Common myeloid progenitor, CD34-positive (primary cell): ENCODE measurements at regions not wholly inside any gene's neighbourhood (a gene's known extent, or its start where the extent isn't known, plus 50 kb on each side); places are given as distances from the start of the nearest gene placed in this dataset.

Source experiments
- CTCF ChIA-PET: fragments of 350-600 bp; sonication (Branson Sonifier 250); formaldehyde crosslinking; loops from one replicate; lab custom pipeline; 2021; ENCODE audit warnings: antibody characterized with exemption; lab: Charles Lee
- POLR2A ChIA-PET: fragments of 350-600 bp; sonication (Branson Sonifier 250); formaldehyde crosslinking; loops from one replicate; lab custom pipeline; 2021; ENCODE audit warnings: antibody characterized with exemption; lab: Charles Lee
- DNase-seq, 3 donors: peaks; one replicate each; pipeline versions ENCODE4 v3.0.0 to v3.0.0-alpha.2; 2013
- H3K27ac ChIP-seq, 2 experiments: 1 replicate in 1 of 2; 2 replicates in 1 of 2; pipeline ENCODE4 v1.7.0; 2013; ENCODE audit warnings: inconsistent platforms in 2 of 2, low read length in 2 of 2, mild to moderate bottlenecking in 2 of 2, low read depth in 1 of 2, moderate library complexity in 1 of 2; ENCODE audit not compliant: severe bottlenecking in 2 of 2, insufficient read depth in 1 of 2, poor library complexity in 1 of 2
- H3K27me3 ChIP-seq, 5 experiments: replicated peaks in 2 of 5; 1 replicate in 3 of 5; 2 replicates in 2 of 5; pipeline versions ENCODE4 v1.6.1 to v1.7.0; 2013; ENCODE audit warnings: low read length in 4 of 5, mild to moderate bottlenecking in 2 of 5, moderate library complexity in 2 of 5, inconsistent platforms in 1 of 5; ENCODE audit not compliant: insufficient read depth in 5 of 5, control insufficient read depth in 4 of 5
- H3K36me3 ChIP-seq, 4 experiments: 1 replicate in 2 of 4; 2 replicates in 2 of 4; pipeline versions ENCODE4 v1.6.1 to v1.7.0; 2013; ENCODE audit warnings: low read length in 3 of 4, control low read depth in 1 of 4, mild to moderate bottlenecking in 1 of 4; ENCODE audit not compliant: control insufficient read depth in 4 of 4, insufficient read depth in 4 of 4
- H3K4me1 ChIP-seq, 4 experiments: 1 replicate in 3 of 4; 2 replicates in 1 of 4; pipeline versions ENCODE4 v1.6.1 to v1.7.1; 2013; ENCODE audit warnings: low read length in 3 of 4, mild to moderate bottlenecking in 3 of 4, control low read depth in 1 of 4, inconsistent platforms in 1 of 4, moderate library complexity in 1 of 4; ENCODE audit not compliant: control insufficient read depth in 4 of 4, insufficient read depth in 4 of 4; ENCODE audit errors: control extremely low read depth in 1 of 4
- H3K4me3 ChIP-seq, 7 experiments: 1 replicate in 4 of 7; 2 replicates in 3 of 7; pipeline versions ENCODE4 v1.5.1 to v1.7.0; 2013; ENCODE audit warnings: mild to moderate bottlenecking in 7 of 7, low read length in 6 of 7, moderate library complexity in 6 of 7, inconsistent platforms in 2 of 7, low read depth in 2 of 7, control low read depth in 1 of 7; ENCODE audit not compliant: insufficient read depth in 4 of 7, control insufficient read depth in 1 of 7; ENCODE audit errors: extremely low read depth in 1 of 7
- H3K9me3 ChIP-seq, 5 experiments: 1 replicate in 4 of 5; 2 replicates in 1 of 5; pipeline versions ENCODE4 v1.6.1 to v1.7.1; 2013; ENCODE audit warnings: low read length in 4 of 5, mild to moderate bottlenecking in 2 of 5, inconsistent platforms in 1 of 5, low read depth in 1 of 5, moderate library complexity in 1 of 5; ENCODE audit not compliant: control insufficient read depth in 4 of 5, insufficient read depth in 2 of 5; ENCODE audit errors: control extremely low read depth in 1 of 5
- WGBS: methylation state at CpG from one replicate; pipeline ENCODE4 v1.1.5; 2013; ENCODE audit not compliant: insufficient coverage; 5-methylcytosine and 5-hydroxymethylcytosine counted together

GRCh38 chr13:69077267-69077666 lies 1030.4 kb upstream of the ATXN8OS start:
- CTCF ChIA-PET = no interaction called here
- WGBS = no CpG with 5 or more reads among the region's 1 CpG
- no peak overlapping the region for H3K27ac ChIP-seq

GRCh38 chr13:69069554-69070133 lies 1038.0 kb upstream of the ATXN8OS start:
- WGBS = no CpG with 5 or more reads among the region's 1 CpG
- CTCF ChIA-PET = no interaction called here

More at GRCh38 chr13:69077267-69077666, 1030.4 kb upstream of the ATXN8OS start:
- Histone ChIP-seq H3K36me3 (no peaks in the 10 kb centered on the region), H3K4me1 (no peaks in the 10 kb centered on the region), H3K27me3 (no peaks in the 10 kb centered on the region), H3K9me3 (peaks cover 0 to 1% (median 0%) of the 10 kb centered on the region in 5 experiments), H3K4me3 (no peak overlapping the region)
- POLR2A ChIA-PET = no interaction called here
- no peak for DNase-seq

GRCh38 chr13:69050696-69051095 lies 1056.9 kb upstream of the ATXN8OS start:
- CTCF ChIA-PET = interaction anchor here (0.6 kb wide), 1 partner anchor 546 kb away, joined by 3 read pairs; no protein-coding TSS in a partner anchor
- Histone ChIP-seq H3K4me3 (no peak overlapping the region), H3K9me3 (peaks cover 0 to 5% (median 3%) of the 10 kb centered on the region in 5 experiments), H3K27ac (no peak overlapping the region), H3K36me3 (no peaks in the 10 kb centered on the region), H3K4me1 (no peaks in the 10 kb centered on the region), H3K27me3 (no peaks in the 10 kb centered on the region)
- POLR2A ChIA-PET = no interaction called here
- DNase-seq = no peak
- 33% methylated on average over 1 of the region's 1 CpG for WGBS

More at GRCh38 chr13:69069554-69070133, 1038.0 kb upstream of the ATXN8OS start:
- POLR2A ChIA-PET = no interaction called here
- Histone ChIP-seq H3K27me3 (no peaks in the 10 kb centered on the region), H3K9me3 (no peaks in the 10 kb centered on the region), H3K4me1 (no peaks in the 10 kb centered on the region), H3K36me3 (no peaks in the 10 kb centered on the region), H3K27ac (no peak overlapping the region), H3K4me3 (no peak overlapping the region)
- DNase-seq = no peak

GRCh38 chr13:69044629-69045028 lies 1063.0 kb upstream of the ATXN8OS start:
- Histone ChIP-seq H3K36me3 (no peaks in the 10 kb centered on the region), H3K4me1 (no peaks in the 10 kb centered on the region), H3K4me3 (no peak overlapping the region), H3K27me3 (no peaks in the 10 kb centered on the region), H3K9me3 (no peaks in the 10 kb centered on the region), H3K27ac (no peak overlapping the region)
- DNase-seq = no peak
- CTCF ChIA-PET = no interaction called here
- WGBS = 96% methylated on average over 7 of the region's 9 CpGs
- POLR2A ChIA-PET = no interaction called here

GRCh38 chr13:69040898-69041297 lies 1066.7 kb upstream of the ATXN8OS start:
- WGBS = 100% methylated on average over 1 of the region's 2 CpGs
- DNase-seq = no peak
- ChIA-PET CTCF (no interaction called here), POLR2A (no interaction called here)
- no peaks in the 10 kb centered on the region for H3K36me3 ChIP-seq
- H3K9me3 ChIP-seq = no peaks in the 10 kb centered on the region
- H3K4me3 ChIP-seq = no peak overlapping the region
- no peaks in the 10 kb centered on the region for H3K27me3 ChIP-seq
- H3K4me1 ChIP-seq = no peaks in the 10 kb centered on the region
- no peak overlapping the region for H3K27ac ChIP-seq

- ChIA-PET CTCF (no interaction called here), POLR2A (no interaction called here)
- H3K4me3 ChIP-seq = no peak overlapping the region
- no peaks in the 10 kb centered on the region for H3K4me1 ChIP-seq
- H3K9me3 ChIP-seq = no peaks in the 10 kb centered on the region
- 92% methylated on average over 1 of the region's 3 CpGs for WGBS
- no peak overlapping the region for H3K27ac ChIP-seq
- no peaks in the 10 kb centered on the region for H3K36me3 ChIP-seq
- no peak for DNase-seq
- H3K27me3 ChIP-seq = no peaks in the 10 kb centered on the region
Measured at GRCh38 chr13:69035771-69036170, 1071.9 kb upstream of the ATXN8OS start.

GRCh38 chr13:69028936-69029335 lies 1078.7 kb upstream of the ATXN8OS start:
- Histone ChIP-seq H3K27ac (no peak overlapping the region), H3K27me3 (no peaks in the 10 kb centered on the region), H3K36me3 (no peaks in the 10 kb centered on the region), H3K4me3 (no peak overlapping the region), H3K9me3 (no peaks in the 10 kb centered on the region), H3K4me1 (no peaks in the 10 kb centered on the region)
- CTCF ChIA-PET = no interaction called here
- POLR2A ChIA-PET = no interaction called here
- no peak for DNase-seq
